Right lobe of liver (tissue), 6 donors: ENCODE measurements at regions not wholly inside any gene's neighbourhood (a gene's known extent, or its start where the extent isn't known, plus 50 kb on each side); places are given as distances from the start of the nearest gene placed in this dataset.

Experiments
- ATAC-seq, 4 donors: fragments of 200-7000 bp; cut with Tn5 transposase; one replicate each; pipeline ENCODE4 v1.9.1; 2020; ENCODE audit warnings: mild to moderate bottlenecking in 4 of 4, moderate library complexity in 4 of 4
- DNase-seq, 3 donors: peaks; one replicate each; pipeline ENCODE4 v3.0.0-alpha.2; 2020
- H3K27ac ChIP-seq, 3 donors: fragments of 200-600 bp; one replicate each; pipeline ENCODE4 v1.8.0; 2022
- H3K27me3 ChIP-seq, 2 donors: fragments of 200-600 bp; one replicate each; pipeline ENCODE4 v1.8.0; 2022
- H3K36me3 ChIP-seq, 4 donors: fragments of 200-600 bp; sonication (generic) in 1 of 4; one replicate each; pipeline versions ENCODE4 v1.5.1 to v1.8.0; 2017 to 2022; ENCODE audit warnings: control low read depth in 1 of 4
- H3K4me1 ChIP-seq, 4 donors: fragments of 200-600 bp; sonication (generic) in 1 of 4; one replicate each; pipeline versions ENCODE4 v1.5.1 to v1.8.0; 2017 to 2022; ENCODE audit warnings: control low read depth in 1 of 4
- H3K4me3 ChIP-seq, 3 donors: fragments of 200-600 bp; one replicate each; pipeline ENCODE4 v1.8.0; 2022
- H3K9me3 ChIP-seq, 4 donors: fragments of 200-600 bp; sonication (generic) in 1 of 4; one replicate each; pipeline versions ENCODE4 v1.5.1 to v1.8.0; 2017 to 2022; ENCODE audit warnings: control low read depth in 1 of 4
- POLR2A ChIP-seq: fragments of 450-650 bp; IDR thresholded peaks from one replicate; pipeline ENCODE4 v1.6.1; 2017; ENCODE audit warnings: antibody characterized with exemption, mild to moderate bottlenecking
- WGBS: methylation state at CpG from one replicate; pipeline ENCODE4 v1.1.6; 2018; ENCODE audit warnings: low coverage, low lambda C conversion rate; ENCODE audit not compliant: insufficient coverage; ENCODE audit errors: missing lambda C conversion rate; 5-methylcytosine and 5-hydroxymethylcytosine counted together
- intact Hi-C, 2 donors: fragments of 100-400 bp; cut with DNase I; formaldehyde crosslinking; loops; one replicate each; pipeline versions ENCODE4 v1.11.2 to v1.14.1; 2022
- TF ChIP-seq, protein P1 (sequence below), 4 donors: fragments of 200-600 bp in 3 of 4; fragments of 450-650 bp in 1 of 4; IDR thresholded peaks; one replicate each; pipeline versions ENCODE4 v1.5.1 to v1.8.0; 2016 to 2022; ENCODE audit warnings: antibody characterized with exemption in 4 of 4, mild to moderate bottlenecking in 2 of 4
- donor health status: DM: no; HTN: yes; CAD: no.
- donor health status: DM: no; HTN: no; CAD: no.
- donor health status: DM: no; HTN: no; CAD: no.
- donor health status: DM: no; HTN: yes; CAD: no.
- donor health status: DM: no; HTN: yes; CAD: no.

DNA sequence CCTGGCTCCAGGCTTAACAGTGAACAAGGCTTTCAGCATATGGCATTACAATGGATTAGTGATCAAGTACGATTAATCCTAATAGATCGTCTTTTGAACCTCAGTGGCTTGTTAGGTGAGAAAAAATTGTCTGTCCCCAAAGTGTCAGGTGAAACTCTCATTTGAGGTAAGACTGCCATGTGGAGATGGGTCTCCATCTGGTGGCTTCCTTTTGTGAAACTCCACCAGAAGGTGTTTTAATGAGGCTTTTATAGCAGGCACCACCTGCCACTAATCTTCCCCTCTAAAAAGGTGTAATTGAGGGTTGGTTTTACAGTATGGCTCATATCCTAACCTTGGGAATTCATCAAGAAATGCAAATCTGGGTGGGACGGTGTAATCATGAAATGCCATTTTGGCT is 471.1 kb upstream of the MPDZ start:
- H3K4me3 ChIP-seq = no peak overlapping the region
- no peaks in the 10 kb centered on the region for H3K27me3 ChIP-seq
- no peaks in the 10 kb centered on the region for H3K4me1 ChIP-seq
- no peak overlapping the region for H3K27ac ChIP-seq
- no peak for TF ChIP-seq POLR2A
- TF ChIP-seq, protein P1, sequence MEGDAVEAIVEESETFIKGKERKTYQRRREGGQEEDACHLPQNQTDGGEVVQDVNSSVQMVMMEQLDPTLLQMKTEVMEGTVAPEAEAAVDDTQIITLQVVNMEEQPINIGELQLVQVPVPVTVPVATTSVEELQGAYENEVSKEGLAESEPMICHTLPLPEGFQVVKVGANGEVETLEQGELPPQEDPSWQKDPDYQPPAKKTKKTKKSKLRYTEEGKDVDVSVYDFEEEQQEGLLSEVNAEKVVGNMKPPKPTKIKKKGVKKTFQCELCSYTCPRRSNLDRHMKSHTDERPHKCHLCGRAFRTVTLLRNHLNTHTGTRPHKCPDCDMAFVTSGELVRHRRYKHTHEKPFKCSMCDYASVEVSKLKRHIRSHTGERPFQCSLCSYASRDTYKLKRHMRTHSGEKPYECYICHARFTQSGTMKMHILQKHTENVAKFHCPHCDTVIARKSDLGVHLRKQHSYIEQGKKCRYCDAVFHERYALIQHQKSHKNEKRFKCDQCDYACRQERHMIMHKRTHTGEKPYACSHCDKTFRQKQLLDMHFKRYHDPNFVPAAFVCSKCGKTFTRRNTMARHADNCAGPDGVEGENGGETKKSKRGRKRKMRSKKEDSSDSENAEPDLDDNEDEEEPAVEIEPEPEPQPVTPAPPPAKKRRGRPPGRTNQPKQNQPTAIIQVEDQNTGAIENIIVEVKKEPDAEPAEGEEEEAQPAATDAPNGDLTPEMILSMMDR (IDR thresholded peaks at IDR 0.05) = no peak
- H3K9me3 ChIP-seq = no peaks in the 10 kb centered on the region
- H3K36me3 ChIP-seq = no peaks in the 10 kb centered on the region
- no peak for DNase-seq
- ATAC-seq = no peak
- WGBS = 76% methylated on average over 3 of the region's 3 CpGs
- intact Hi-C loops = no loop called here

DNA sequence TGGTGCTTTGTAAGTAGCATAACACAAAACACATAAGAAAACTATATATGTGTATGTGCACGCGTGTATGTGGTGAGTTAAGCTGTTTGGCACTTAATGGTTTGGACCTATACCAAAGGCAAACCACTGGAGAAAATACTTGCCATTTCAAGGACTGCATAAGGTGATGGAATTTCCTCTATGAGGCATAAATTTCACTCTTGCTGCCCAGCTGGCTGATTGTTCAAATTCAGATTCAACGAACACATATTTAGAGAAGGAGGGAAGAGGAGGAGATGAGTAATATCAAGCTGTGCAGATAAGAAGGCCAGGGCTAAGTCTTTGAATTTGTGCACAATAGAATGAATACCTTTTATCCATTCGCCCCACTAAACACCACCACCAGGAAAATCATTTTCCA is 470.6 kb upstream of the MPDZ start:
- H3K9me3 ChIP-seq = no peaks in the 10 kb centered on the region
- no peak for TF ChIP-seq POLR2A
- TF ChIP-seq, protein P1 (IDR thresholded peaks at IDR 0.05) = no peak
- DNase-seq (no peak), ATAC-seq (no peak)
- H3K4me1 ChIP-seq = no peaks in the 10 kb centered on the region
- no peaks in the 10 kb centered on the region for H3K36me3 ChIP-seq
- intact Hi-C loops = no loop called here
- H3K27me3 ChIP-seq = no peaks in the 10 kb centered on the region
- H3K4me3 ChIP-seq = no peak overlapping the region
- H3K27ac ChIP-seq = no peak overlapping the region
- WGBS = 70% methylated on average over 4 of the region's 4 CpGs

DNA sequence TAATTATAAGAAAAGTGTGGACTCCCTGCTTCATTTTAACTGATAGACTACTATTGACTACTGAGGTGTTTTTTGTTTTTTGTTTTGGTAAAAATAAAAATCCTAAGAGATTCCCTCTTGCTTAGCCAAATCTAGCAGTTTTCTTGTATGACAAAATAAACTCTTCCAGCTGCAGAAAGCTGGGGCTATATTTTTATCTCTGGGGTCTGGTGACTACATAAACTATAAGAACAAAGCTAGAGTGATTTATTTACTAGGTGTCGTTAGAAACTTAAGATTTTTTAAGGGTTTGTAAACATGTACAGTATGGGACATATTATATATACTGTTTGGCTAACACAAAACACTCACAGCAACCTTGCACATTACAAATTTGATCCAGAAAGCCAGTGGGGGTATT is 467.4 kb upstream of the MPDZ start:
- no peak for DNase-seq
- Histone ChIP-seq H3K36me3 (no peaks in the 10 kb centered on the region), H3K9me3 (no peaks in the 10 kb centered on the region), H3K27me3 (no peaks in the 10 kb centered on the region), H3K4me1 (no peaks in the 10 kb centered on the region), H3K27ac (no peak overlapping the region), H3K4me3 (no peak overlapping the region)
- TF ChIP-seq, protein P1 (IDR thresholded peaks at IDR 0.05) = no peak
- no peak for TF ChIP-seq POLR2A
- intact Hi-C loops = no loop called here
- 62% methylated on average over 1 of the region's 1 CpG for whole genome bisulfite sequencing
- ATAC-seq = no peak

DNA sequence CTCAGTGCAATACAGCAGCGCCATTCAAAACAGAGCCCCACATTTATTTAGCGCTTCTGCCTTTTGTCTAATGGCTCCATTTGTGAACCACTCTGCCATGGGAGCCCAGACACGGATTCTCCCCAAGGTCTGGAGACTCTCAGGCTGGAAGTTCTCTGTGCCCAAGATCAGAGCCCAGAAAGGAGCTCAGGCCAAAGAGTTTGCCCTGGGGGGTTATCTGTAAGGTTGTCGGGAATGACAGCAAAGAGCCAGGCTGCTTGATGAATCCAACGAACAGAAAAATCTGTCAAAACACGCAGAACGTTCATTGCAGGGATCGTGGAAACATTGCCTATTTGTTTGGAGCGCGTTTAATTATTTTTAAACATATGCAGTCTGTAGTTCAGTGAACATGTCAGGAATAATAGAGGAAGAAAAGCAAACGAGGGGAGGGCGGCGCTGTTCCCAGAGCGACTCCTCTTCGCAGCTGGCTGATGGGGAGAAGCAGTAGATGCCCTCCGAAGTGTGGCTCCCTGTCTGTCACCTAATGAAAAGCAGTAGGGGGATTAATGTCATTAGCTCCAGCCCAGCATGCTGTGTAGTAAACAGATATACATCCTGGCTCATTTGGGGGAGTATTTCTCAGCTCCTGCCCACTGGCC is 464.9 kb upstream of the MPDZ start:
- H3K4me3 ChIP-seq = no peak overlapping the region
- WGBS = 63% methylated on average over 11 of the region's 16 CpGs
- intact Hi-C loops = no loop called here

More for the DNA sequence above, 464.9 kb upstream of the MPDZ start:
- H3K27ac ChIP-seq = no peak overlapping the region
- no peaks in the 10 kb centered on the region for H3K4me1 ChIP-seq
- DNase-seq = no peak
- no peaks in the 10 kb centered on the region for H3K27me3 ChIP-seq
- H3K9me3 ChIP-seq = no peaks in the 10 kb centered on the region
- no peak for ATAC-seq
- no peaks in the 10 kb centered on the region for H3K36me3 ChIP-seq
- TF ChIP-seq, protein P1 (IDR thresholded peaks at IDR 0.05) = no peak
- TF ChIP-seq POLR2A = no peak
